ENCODE measurements at regions not wholly inside any gene's neighbourhood (a gene's known extent, or its start where the extent isn't known, plus 50 kb on each side); places are given as distances from the start of the nearest gene placed in this dataset.

DNA sequence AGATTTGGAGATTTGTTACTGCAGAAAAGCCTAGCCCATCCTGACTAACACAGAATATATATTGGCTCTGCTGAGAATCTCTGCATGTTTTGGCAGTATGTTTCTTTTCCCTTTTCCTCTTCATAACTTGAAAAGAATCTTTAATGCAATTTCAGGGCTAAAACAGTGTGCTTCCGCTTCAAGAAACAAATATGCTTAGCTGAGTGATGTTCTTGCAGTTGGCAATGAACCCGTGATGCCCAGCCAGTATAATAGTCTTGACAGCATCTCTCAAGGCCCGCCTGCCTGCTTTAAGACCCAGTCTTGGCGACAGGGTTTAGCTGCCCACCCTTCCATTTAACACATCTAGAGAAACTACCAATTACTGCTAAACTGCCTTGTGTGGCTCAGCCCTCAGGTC lies 184.5 kb downstream of the INO80D start:
- TF ChIP-seq, protein P1, sequence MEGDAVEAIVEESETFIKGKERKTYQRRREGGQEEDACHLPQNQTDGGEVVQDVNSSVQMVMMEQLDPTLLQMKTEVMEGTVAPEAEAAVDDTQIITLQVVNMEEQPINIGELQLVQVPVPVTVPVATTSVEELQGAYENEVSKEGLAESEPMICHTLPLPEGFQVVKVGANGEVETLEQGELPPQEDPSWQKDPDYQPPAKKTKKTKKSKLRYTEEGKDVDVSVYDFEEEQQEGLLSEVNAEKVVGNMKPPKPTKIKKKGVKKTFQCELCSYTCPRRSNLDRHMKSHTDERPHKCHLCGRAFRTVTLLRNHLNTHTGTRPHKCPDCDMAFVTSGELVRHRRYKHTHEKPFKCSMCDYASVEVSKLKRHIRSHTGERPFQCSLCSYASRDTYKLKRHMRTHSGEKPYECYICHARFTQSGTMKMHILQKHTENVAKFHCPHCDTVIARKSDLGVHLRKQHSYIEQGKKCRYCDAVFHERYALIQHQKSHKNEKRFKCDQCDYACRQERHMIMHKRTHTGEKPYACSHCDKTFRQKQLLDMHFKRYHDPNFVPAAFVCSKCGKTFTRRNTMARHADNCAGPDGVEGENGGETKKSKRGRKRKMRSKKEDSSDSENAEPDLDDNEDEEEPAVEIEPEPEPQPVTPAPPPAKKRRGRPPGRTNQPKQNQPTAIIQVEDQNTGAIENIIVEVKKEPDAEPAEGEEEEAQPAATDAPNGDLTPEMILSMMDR (IDR thresholded peaks at IDR 0.05): no peak
- no peak for TF ChIP-seq POLR2A (IDR thresholded peaks at IDR 0.05)
